SK-N-MC (cell line): ENCODE measurements at regions not wholly inside any gene's neighbourhood (a gene's known extent, or its start where the extent isn't known, plus 50 kb on each side); places are given as distances from the start of the nearest gene placed in this dataset.

ENCODE experiments used
- DNase-seq: peaks from one replicate; pipeline ENCODE4 v3.0.0-alpha.2; 2011; ENCODE audit warnings: low read depth, low spot score
- H3K27ac ChIP-seq: fragments of 200-600 bp; sonication (generic); 2 replicates; pipeline ENCODE4 v1.5.1; 2016; ENCODE audit warnings: mixed run types
- H3K36me3 ChIP-seq: fragments of 200-600 bp; sonication (generic); 2 replicates; pipeline ENCODE4 v1.6.1; 2017; ENCODE audit warnings: antibody characterized with exemption, low read length, mixed read lengths; ENCODE audit not compliant: insufficient read depth
- H3K4me3 ChIP-seq: fragments of 200-600 bp; sonication (generic); 2 replicates; pipeline ENCODE4 v1.5.1; 2016
- H3K9ac ChIP-seq: fragments of 200-600 bp; sonication (generic); 2 replicates; pipeline ENCODE4 v1.8.0; 2017; ENCODE audit warnings: mixed run types, mixed read lengths; ENCODE audit not compliant: insufficient read length
- H3K9me3 ChIP-seq: fragments of 200-600 bp; sonication (generic); 2 replicates; pipeline ENCODE4 v1.6.1; 2017; ENCODE audit warnings: low read depth, mild to moderate bottlenecking, antibody characterized with exemption, low read length, moderate library complexity, mixed read lengths
- EZH2 ChIP-seq: fragments of 200-600 bp; sonication (generic); IDR thresholded peaks from one replicate; pipeline ENCODE4 v1.6.1; 2017; ENCODE audit warnings: antibody characterized with exemption
- FOXP2 ChIP-seq: optimal IDR thresholded peaks from 2 replicates; pipeline ENCODE3; 2011; ENCODE audit warnings: mild to moderate bottlenecking, moderate library complexity; ENCODE audit not compliant: insufficient read depth; ENCODE audit errors: extremely low read length, control extremely low read depth
- POLR2AphosphoS5 ChIP-seq: IDR thresholded peaks from 2 replicates; pipeline ENCODE4 v1.6.1; 2012; ENCODE audit warnings: mild to moderate bottlenecking, low read depth, low read length, borderline replicate concordance

DNA sequence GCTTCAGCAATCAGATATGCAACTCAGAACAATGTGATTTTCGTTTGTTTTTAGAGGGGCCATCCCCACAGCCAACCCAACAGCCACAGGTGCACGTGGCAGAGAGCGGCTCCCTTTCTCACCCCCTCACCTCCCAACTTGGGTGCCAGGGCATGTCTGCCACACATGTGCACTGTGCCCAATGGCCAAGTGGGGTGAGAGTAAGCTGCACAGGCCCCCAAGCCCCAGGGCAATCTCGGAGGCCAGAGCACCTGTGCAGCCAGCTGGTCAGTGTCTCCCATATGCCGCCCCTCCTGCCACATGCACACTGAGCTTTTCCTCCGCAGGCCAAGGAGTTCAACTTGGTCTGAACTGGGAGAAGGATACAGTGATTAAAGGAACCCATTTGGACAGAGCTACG lies 1130.2 kb downstream of the DSC3 start:
- no peak overlapping the region for H3K9ac ChIP-seq
- no peak for DNase-seq
- H3K27ac ChIP-seq: no peak overlapping the region
- H3K4me3 ChIP-seq: no peak overlapping the region
- no peak for TF ChIP-seq POLR2AphosphoS5
- H3K36me3 ChIP-seq: no peaks in the 10 kb centered on the region
- H3K9me3 ChIP-seq: no peaks in the 10 kb centered on the region

DNA sequence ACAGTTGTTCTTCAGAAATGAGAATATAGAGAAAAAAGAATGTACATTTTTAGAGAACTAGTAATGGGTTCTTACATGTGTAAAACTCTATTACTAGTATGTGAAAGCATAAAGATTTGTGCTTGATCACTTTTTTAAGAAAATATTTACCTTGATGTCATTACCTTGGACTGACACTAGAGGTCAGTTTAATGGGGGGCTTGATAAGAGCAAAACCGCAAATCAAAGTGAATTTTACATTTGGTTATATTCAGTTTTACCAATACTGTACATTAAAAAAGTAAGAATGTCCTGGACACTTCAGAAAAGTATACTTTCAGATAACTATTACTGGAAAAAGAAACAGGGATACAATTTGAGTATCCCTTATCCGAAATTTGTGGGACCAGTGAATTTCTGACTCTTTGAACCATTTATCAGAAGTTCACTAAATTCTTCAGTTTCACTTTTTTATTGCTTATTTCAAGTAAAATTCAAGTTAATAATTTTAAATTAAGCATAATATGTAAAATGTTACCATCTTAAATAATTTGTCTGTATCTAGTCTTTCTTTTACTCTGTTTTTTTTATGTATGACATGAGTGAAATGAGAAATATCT lies 1149.5 kb downstream of the DSC3 start:
- Histone ChIP-seq H3K4me3 (no peak overlapping the region), H3K36me3 (no peaks in the 10 kb centered on the region), H3K9me3 (no peaks in the 10 kb centered on the region), H3K27ac (no peak overlapping the region), H3K9ac (no peak overlapping the region)
- TF ChIP-seq POLR2AphosphoS5 (no peak), EZH2 (no peak), FOXP2 (no peak)
- DNase-seq: no peak

DNA sequence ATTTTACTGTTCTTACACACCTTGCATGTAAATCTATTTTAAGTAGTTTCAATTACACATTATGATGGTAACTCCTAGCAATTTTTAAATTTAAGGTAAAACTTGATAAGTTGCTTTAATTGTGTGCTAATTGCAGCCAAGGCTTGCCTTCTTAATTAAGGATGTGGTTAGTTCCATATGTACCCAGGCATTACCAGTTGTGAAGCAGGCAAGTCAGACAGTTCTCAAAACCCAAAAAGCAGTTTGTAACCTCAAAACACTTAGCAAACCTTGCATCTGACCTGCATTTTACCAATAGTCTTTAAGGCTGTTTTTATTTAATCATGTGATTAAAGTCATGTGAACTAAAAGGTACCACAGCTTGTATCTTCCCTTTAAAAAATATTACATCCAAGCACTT lies 1159.4 kb downstream of the DSC3 start:
- Histone ChIP-seq H3K36me3 (no peaks in the 10 kb centered on the region), H3K9me3 (no peaks in the 10 kb centered on the region), H3K4me3 (no peak overlapping the region), H3K27ac (no peak overlapping the region), H3K9ac (no peak overlapping the region)
- no peak for DNase-seq
- no peak for TF ChIP-seq FOXP2
- TF ChIP-seq POLR2AphosphoS5: no peak
- no peak for TF ChIP-seq EZH2

DNA sequence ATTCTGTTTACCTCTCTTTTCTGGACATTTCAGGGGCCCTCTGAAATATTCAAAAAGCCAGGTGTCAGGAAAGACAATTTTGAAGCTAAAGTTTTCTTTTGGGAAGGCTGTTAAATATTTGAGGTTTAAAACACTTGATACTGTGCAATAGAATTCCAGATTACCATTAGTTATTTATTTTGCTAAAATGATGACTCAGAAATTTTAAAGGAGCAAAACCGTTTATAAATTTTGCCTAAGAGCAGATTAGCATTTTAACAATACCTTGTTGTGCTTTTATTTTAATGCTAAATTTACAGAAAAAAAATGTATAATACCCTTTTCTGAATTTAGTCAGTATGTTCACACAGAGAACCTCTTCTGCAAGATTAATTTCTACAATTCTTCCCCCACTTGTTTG lies 1159.9 kb downstream of the DSC3 start:
- Histone ChIP-seq H3K36me3 (no peaks in the 10 kb centered on the region), H3K27ac (no peak overlapping the region)
- no peak for TF ChIP-seq EZH2
- TF ChIP-seq POLR2AphosphoS5: no peak
- no peak for TF ChIP-seq FOXP2

DNA sequence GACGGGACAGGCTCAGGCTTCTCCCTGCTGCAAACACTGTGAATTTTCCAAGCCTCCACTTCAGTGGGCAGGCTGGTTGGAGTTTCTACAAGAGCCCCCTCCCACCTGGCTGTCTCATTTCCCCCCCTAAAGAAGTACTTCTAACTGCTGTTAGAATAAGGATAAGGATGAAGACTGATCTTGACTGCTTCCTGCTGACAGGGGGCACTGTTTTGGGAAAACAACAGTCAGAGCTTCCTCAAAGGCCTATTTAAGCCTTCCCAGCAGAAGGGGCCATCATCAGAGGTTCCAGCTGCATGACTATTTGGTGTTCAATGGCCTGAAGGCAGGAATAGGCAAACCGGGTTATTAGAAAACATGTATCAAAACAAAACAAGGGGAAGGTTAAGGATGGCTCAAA lies 1162.8 kb downstream of the DSC3 start:
- no peak overlapping the region for H3K27ac ChIP-seq
- no peak for DNase-seq
- no peaks in the 10 kb centered on the region for H3K9me3 ChIP-seq
- H3K4me3 ChIP-seq: no peak overlapping the region
- H3K36me3 ChIP-seq: no peaks in the 10 kb centered on the region
- no peak overlapping the region for H3K9ac ChIP-seq
- no peak for TF ChIP-seq EZH2

More for the DNA sequence above, 1159.9 kb downstream of the DSC3 start:
- H3K9me3 ChIP-seq: no peaks in the 10 kb centered on the region
- no peak overlapping the region for H3K9ac ChIP-seq
- no peak overlapping the region for H3K4me3 ChIP-seq
- DNase-seq: no peak

DNA sequence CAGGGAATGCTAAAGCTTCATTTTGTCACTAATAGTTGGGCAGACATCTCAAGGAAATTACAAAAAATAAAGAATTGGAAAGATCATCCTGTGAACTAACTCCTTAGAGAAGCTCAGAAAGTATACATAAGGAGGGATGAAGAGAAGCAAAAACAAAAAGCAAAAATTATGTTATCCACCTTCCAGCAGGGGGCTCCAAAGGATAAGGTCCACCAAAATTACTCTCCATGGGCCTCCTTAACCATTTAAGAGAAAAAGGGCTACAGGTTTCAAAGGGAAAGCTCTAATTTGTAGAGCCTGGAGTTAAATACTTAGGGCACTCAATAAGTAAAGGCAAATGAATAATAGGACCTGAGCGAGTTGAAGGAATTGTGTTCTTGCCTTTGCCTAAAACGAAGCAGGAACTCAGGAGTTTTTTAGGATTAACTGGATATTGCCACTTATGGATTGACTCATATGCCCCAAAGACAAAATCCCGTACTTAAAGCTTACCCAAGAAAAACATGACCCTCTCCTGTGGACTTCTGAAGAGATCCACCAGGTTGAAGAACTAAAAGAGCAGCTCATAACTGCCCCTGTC lies 1167.9 kb downstream of the DSC3 start:
- no peak for TF ChIP-seq POLR2AphosphoS5
- TF ChIP-seq FOXP2: no peak
- no peak for TF ChIP-seq EZH2
- no peaks in the 10 kb centered on the region for H3K36me3 ChIP-seq
- peak; percentile 14 for DNase-seq
- H3K9me3 ChIP-seq: no peaks in the 10 kb centered on the region
- no peak overlapping the region for H3K27ac ChIP-seq
- no peak overlapping the region for H3K9ac ChIP-seq
- H3K4me3 ChIP-seq: no peak overlapping the region

DNA sequence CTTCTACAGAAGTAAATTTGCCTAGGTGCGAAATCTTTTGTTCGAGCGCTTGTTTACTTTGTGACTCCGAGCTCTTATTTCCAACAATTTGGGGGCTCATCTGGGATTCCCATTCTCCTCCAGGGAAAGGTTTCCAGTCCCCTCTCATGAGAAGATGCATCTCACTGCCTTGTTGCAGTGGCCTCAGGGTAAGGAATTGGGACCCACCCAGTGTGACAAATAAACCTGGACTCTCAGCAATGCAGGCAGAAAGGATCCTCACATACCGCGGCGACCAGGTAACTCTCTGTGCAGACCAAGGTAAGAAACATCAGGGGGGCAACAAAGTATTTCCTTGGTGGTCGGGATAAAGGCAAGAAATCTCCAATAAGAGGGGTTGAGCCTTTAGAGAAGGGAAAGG lies 1169.3 kb downstream of the DSC3 start:
- Histone ChIP-seq H3K36me3 (no peaks in the 10 kb centered on the region), H3K9me3 (no peaks in the 10 kb centered on the region), H3K9ac (no peak overlapping the region), H3K4me3 (no peak overlapping the region), H3K27ac (no peak overlapping the region)
- no peak for TF ChIP-seq EZH2
- TF ChIP-seq POLR2AphosphoS5: no peak
- no peak for TF ChIP-seq FOXP2
- DNase-seq: no peak

DNA sequence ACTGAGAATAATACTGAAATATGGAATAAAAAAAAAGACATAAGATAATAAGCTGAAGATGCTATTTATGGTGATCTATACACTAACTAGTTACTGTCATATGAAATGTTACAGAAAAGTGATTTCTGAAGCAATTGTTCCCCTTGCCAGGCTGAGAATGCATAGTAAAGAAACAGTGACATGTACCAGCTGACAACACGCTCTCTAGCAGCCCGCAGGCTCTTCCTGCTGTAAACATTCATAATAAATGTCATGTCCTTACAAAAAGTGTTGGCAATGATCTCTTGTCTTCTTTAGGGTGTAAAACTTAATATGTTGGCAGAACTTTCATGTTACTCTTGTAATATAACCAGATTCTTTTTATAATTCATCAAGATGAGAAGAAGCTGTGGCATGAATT lies 1171.3 kb downstream of the DSC3 start:
- Histone ChIP-seq H3K36me3 (no peaks in the 10 kb centered on the region), H3K9ac (no peak overlapping the region), H3K4me3 (no peak overlapping the region), H3K27ac (no peak overlapping the region), H3K9me3 (no peaks in the 10 kb centered on the region)
- TF ChIP-seq FOXP2 (no peak), EZH2 (no peak), POLR2AphosphoS5 (no peak)
- no peak for DNase-seq

DNA sequence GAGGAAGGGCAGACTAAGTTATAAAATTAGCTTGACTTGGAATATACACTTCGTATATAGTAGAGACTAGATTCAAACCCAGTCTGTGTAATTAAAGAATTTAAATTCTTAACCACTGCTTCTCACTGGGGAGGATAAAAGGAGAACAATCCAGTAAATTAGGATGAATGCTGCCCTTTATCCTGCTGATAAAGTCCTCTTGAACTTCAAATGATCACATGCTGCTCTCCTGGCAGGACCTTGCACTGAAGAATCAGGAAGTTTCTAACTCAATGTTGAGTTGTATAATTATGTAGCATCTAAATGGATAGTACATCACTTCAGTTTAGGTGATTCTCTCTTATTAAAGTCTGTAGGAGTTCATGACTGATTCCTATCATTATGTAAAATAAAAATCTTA lies 1179.7 kb downstream of the DSC3 start:
- Histone ChIP-seq H3K9me3 (no peaks in the 10 kb centered on the region), H3K36me3 (no peaks in the 10 kb centered on the region), H3K4me3 (no peak overlapping the region), H3K27ac (no peak overlapping the region), H3K9ac (no peak overlapping the region)
- TF ChIP-seq FOXP2 (no peak), EZH2 (no peak), POLR2AphosphoS5 (no peak)
- no peak for DNase-seq
